Left cardiac atrium (tissue), 4 donors: ENCODE measurements at regions not wholly inside any gene's neighbourhood (a gene's known extent, or its start where the extent isn't known, plus 50 kb on each side); places are given as distances from the start of the nearest gene placed in this dataset.
A peak's percentile ranks its signal among the peaks of the same experiment; 100 is the strongest.

ENCODE experiments used
- ATAC-seq, 2 donors: fragments of 200-7000 bp; cut with Tn5 transposase; one replicate each; pipeline ENCODE4 v1.9.1; 2020; ENCODE audit warnings: mild to moderate bottlenecking in 2 of 2, moderate library complexity in 2 of 2
- DNase-seq: peaks from one replicate; pipeline ENCODE4 v3.0.0-alpha.2; 2020
- intact Hi-C, 2 donors: fragments of 100-400 bp; cut with DNase I; formaldehyde crosslinking; loops; one replicate each; pipeline versions ENCODE4 v1.14.1 to v1.15.1; 2022 to 2023
- donor health status: DM: no; HTN: yes; CAD: no.
- donor health status: DM: no; HTN: yes; CAD: no; lungs with severe emphysema.
- donor health status: DM: yes; HTN: yes; CAD: no.
- donor health status: Dilated cardiomyopathy.

GRCh38 chr12:92221656-92222315 lies 76.1 kb upstream of the BTG1 start:
- DNase-seq (no peak), ATAC-seq (no peak)
- intact Hi-C loops = no loop called here

DNA sequence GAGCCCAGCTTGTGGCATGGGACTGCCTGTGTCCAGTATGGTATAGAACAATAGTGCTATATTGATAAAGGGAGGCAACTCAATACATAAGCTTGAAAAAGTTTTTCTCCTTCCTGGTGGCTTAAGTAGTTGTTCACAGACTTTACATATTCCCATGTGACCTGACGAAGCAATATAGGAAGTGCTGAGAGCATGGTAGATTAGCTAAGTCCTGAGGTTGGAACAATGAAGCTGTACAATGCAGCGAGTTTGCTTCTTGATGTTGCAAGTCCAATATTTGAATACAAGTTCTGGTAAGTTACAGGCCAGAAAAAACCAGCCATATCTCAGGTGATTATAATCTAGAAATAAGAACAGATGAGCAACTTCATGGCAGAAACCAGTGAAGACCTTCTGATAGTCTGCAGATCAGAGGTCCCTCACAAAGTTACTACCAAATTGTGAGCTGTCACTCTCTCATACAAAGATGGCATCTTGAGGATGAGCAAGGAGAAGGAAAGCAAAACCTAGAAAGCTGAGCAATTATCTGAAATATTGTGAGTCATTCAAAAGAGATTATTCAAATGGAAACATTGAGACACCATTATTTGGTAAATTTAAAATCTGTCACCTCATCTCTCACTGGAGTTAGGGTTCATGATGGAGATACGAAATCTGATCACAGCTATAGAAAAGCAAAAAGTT lies 72.9 kb upstream of the BTG1 start:
- peak in 1 of 2 donors; percentile 44 for ATAC-seq
- intact Hi-C loops = no loop called here
- DNase-seq = no peak

- no peak for ATAC-seq
- intact Hi-C loops = no loop called here
- no peak for DNase-seq
Observed at GRCh38 chr12:92216092-92216491, 70.4 kb upstream of the BTG1 start.

DNA sequence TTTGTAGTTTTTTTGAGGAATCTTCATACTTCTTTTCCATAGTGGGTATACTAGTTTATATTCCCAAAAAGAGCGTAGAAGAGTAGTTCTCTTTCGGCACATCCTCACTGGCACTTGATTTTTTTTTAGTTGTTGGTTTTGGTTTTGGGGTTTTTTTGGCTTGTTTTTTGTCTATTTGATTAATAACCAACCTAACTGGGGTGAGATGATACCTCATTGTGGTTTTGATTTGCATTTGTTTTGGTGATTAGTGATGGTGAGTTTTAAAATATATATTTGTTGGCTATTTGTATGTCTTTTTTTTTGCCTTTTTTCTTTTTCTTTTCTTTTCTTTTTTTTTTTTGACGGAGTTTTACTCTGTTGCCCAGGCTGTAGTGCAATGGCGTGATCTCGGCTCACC lies 69.7 kb upstream of the BTG1 start:
- DNase-seq = no peak
- intact Hi-C loops = no loop called here
- ATAC-seq = no peak

GRCh38 chr12:92213166-92213565 lies 67.5 kb upstream of the BTG1 start:
- intact Hi-C loops = no loop called here
- DNase-seq = no peak
- no peak for ATAC-seq

DNA sequence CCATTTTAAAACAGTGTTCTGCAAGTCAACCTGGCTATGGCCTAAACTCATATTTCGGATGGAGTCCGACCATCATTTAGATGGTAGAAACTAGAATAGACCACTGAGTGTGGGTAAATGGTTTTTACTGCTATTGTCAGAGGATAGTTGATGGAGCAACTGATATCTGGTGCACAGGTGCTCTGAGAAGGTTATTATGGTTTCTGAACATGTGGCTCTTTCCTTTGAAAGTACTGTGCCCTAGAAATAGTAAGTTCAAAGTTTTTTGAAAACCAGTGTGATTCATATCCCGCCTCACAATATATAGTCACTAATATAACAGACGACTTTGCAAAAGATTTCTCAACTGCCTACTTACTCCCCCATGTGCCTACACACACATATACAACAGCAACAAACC lies 64.4 kb upstream of the BTG1 start:
- intact Hi-C loops = no loop called here
- DNase-seq = no peak
- no peak for ATAC-seq

DNA sequence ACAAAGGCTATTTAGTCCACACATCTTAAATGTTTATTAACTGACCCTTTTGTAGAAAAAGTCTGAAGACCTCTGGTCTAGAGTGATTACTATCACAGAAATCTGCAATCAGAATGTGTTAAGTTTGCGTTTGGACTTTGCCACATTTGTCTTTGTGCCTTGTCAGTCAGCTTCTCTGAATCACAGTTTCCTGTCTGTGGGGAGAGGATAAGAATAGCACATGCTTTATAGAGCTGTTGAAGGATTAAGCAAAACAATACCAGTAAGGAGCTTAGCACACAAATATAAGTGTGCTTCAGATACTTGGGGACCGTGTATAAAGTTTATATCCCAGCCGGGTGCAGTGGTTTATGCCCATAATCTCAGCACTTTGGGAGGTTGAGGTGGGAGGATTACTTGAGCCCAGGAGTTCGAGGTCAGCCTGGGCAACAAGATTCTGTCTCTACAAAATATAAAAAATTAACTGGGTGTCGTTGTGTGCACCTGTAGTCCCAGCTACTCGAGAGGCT lies 63.0 kb upstream of the BTG1 start:
- ATAC-seq (peak; percentile 72 to 93), DNase-seq (no peak)
- intact Hi-C loops = no loop called here

GRCh38 chr12:92206596-92206995 lies 61.0 kb upstream of the BTG1 start:
- no peak for DNase-seq
- ATAC-seq = no peak
- intact Hi-C loops = no loop called here

DNA sequence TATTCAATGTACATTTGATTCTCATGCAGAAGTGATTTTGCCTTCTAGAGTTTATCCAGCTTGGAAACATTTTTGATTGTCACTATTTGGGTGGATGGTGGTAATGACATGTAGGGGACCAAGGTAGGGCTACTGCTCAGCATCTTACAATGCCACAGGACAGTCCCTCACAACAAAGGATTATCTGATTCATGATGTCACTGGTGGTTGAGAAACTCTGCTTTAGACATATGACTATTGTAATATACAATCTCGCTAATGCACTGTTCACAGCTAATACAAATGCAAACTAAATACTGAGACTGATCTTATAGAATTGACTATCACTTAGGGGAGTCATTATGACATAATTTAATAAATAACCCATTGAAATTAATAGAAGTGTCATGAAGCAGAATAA lies 60.4 kb upstream of the BTG1 start:
- intact Hi-C loops = no loop called here
- no peak for ATAC-seq
- no peak for DNase-seq

- DNase-seq (no peak), ATAC-seq (peak in 1 of 2 donors; percentile 26)
- intact Hi-C loops = no loop called here
Observed at GRCh38 chr12:92199819-92200576, 54.4 kb upstream of the BTG1 start.

DNA sequence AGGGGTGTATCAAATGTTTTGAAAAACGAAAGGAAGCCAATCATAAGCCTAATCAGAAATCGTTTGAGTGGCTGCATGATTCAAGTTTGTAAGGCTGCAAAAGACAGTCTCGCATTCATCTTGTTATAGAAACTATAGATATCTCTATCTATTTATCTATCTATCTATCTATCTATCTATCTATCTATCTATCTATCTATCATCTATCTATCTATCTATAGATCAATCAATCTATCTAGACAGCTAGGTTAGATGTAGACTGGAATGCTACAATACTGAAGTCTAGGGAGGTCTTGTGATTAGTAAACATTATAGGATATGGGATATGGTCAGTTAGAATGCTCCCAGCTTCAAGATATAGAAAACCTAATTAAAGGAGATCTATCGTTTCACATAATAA lies 52.2 kb upstream of the BTG1 start:
- intact Hi-C loops = no loop called here
- no peak for ATAC-seq
- DNase-seq = no peak

GRCh38 chr12:92196368-92196767 lies 50.7 kb upstream of the BTG1 start:
- no peak for ATAC-seq
- intact Hi-C loops = no loop called here

More at GRCh38 chr12:92196368-92196767, 50.7 kb upstream of the BTG1 start:
- DNase-seq = no peak
